NCI-H1048 (cell line): ENCODE measurements at regions not wholly inside any gene's neighbourhood (a gene's known extent, or its start where the extent isn't known, plus 50 kb on each side); places are given as distances from the start of the nearest gene placed in this dataset.

Source experiments
- DNase-seq: peaks from one replicate; lab custom pipeline; 2025; lab: John Stamatoyannopoulos, UW

GRCh38 chr3:30222441-30222840 is 384.0 kb upstream of the TGFBR2 start:
- no peak for DNase-seq

GRCh38 chr3:30225021-30225420 is 381.4 kb upstream of the TGFBR2 start:
- DNase-seq: no peak

DNA sequence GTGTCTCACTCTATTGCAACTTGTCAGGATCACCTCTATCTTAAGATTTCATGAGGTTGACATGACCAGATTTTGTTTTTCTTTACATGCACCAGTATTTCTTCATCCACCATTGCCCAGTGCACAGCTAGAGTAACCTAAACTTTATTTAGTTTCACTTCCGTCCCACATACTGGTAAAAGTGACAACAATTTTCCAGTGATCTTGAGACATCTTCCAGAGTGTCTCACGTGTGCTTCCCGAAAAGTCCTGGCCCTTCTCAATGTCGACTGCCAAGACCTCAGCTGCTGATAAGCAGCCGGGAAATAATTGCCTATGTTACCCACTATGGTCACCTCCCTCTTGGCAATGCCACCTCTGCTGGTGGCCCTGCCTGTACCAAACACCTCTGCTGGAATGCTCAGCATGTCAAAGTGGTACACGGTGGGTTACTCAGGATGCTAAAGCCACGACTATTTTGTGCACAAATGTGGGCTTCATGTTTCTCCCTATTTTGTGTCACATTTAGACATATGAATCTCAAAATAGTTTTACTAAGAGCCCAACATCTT is 379.7 kb upstream of the TGFBR2 start:
- DNase-seq: no peak

- DNase-seq: no peak
Measured at GRCh38 chr3:30227571-30228301, 378.7 kb upstream of the TGFBR2 start.

DNA sequence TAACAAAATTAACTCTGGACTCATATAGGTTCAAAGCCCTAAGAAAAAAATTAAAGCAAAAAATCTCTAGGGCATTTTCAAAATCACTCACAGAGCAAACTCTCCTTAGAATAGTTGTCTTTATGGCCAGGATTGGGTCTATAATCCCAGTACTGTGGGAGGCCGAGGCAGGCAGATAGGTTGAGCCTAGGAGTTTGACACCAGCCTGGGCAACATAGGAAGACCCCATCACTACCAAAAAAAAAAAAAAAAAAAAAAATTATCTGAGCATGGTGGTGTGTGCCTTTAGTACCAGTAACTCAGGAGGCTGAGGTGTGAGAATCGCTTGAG is 378.1 kb upstream of the TGFBR2 start:
- no peak for DNase-seq

- no peak for DNase-seq
Measured at GRCh38 chr3:30231277-30232141, 374.9 kb upstream of the TGFBR2 start.

- no peak for DNase-seq
Measured at GRCh38 chr3:30232142-30232541, 374.3 kb upstream of the TGFBR2 start.

DNA sequence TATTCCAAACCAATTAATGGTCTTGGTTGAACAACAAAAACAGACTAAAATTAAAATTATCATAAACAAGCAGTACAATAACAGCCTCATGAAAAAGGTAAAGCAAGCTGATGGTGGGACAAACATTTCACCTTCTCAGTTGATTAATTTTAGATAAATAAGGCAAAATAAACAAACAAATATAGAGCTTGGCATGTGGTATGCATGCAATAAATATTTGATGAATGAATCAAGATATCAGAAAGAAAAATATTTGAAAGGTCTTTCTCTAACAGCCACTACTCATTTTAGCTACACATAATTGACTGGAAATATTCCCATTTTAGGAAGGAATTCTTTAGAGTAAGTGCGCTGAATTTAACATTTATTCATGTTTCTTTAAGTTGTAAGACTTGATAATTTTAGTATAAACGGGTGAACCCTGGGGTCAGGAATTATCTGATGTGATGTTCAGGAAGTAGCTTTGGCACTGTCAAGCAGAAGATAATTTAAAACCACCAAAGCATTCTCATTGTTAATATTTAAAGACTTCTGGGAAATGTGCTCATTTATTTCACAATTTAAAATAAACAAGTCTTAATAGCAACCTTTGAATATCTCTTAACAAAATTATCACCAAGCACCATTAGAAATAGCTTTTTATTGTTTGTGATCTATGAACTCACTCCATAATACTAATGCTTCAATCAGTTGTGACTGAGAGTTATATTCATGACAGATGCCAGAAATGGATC is 372.3 kb upstream of the TGFBR2 start:
- no peak for DNase-seq

- no peak for DNase-seq
Measured at GRCh38 chr3:30236011-30236410, 370.4 kb upstream of the TGFBR2 start.

DNA sequence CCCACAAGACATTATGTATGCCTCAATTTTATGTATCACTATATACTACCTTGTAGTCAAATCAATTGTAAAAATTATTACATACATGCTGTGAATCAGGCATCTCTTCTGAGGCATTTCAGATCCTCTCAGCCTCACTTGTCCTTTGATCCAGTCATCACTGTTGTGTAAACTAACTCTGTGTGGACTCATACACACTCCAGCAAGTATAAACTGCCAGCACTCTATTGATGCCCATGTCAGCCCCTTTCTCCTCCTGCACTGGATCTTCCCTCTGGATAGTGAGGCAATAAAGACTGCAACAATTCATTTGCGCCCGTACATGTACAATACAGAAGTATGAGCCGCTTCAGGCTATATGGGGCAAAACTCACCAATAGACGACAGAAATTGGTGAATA is 364.7 kb upstream of the TGFBR2 start:
- no peak for DNase-seq

- no peak for DNase-seq
Measured at GRCh38 chr3:30245858-30246622, 360.4 kb upstream of the TGFBR2 start.

GRCh38 chr3:30248423-30248822 is 358.0 kb upstream of the TGFBR2 start:
- no peak for DNase-seq

- no peak for DNase-seq
Measured at GRCh38 chr3:30252474-30252873, 353.9 kb upstream of the TGFBR2 start.

- DNase-seq: no peak
Measured at GRCh38 chr3:30253832-30254231, 352.6 kb upstream of the TGFBR2 start.

GRCh38 chr3:30256474-30256873 is 349.9 kb upstream of the TGFBR2 start:
- DNase-seq: no peak

DNA sequence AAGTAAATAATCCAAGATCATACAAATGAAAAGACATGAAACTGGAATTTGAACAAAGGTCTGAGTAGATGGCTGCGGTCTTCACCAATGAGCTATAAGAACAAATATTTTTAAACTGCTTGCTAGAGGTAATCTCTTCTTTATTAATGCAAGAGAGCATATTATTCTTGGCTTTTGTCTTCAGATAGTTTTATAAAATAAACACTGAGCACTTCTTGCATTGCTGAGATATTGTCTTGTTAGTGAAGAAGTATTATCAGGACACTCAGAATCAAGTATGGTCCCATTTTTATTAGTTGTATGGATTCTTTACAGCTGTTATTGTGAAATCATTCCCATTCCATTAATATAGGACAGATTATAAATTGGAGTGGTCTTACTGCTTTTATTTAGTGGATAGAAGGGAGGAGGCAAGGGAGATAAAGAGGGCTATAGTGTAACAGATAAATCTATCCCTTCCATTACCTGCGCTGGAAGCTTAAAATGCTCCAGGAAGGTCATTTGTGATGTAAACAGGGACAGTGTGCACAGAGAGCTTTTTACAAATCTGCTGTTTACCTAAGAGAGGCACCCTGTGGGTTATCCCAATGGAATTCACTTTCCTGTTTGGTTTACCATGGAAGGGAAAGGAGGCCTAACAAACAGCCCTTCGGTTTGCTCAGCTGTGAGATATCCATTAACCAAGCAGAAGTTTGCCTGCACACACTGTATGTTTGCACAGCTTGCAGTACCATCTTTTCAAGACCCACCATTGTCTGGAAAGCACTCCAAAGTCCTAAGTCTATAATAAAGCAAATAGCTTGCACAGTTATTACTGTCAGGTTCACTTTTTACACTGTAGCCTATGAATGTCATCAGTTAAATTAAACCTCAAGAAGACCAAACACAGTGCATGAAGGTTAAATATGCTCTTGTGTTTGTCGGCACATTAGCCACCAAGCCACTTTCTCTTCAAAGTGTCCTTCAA is 347.7 kb upstream of the TGFBR2 start:
- no peak for DNase-seq

- no peak for DNase-seq
Measured at GRCh38 chr3:30259730-30260129, 346.7 kb upstream of the TGFBR2 start.

DNA sequence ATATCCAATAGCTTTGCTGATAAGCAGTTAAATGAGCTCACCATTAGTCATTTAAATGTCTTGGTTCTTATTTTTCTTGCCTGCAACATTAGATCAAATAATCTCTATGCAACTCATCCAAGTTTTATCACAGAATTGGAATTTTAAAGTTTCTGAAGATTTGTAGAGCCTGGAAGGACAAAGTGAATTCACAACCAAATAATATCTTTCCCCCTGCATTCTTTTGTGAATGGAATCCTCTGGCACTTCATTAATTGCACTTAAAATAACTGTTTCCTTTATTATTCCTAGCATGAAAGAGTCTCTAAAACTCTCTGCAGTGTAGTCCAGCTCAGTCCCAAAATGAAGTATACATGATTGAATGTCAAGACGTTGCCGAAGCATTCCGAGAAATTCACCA is 345.6 kb upstream of the TGFBR2 start:
- no peak for DNase-seq

GRCh38 chr3:30263238-30263924 is 343.0 kb upstream of the TGFBR2 start:
- no peak for DNase-seq

DNA sequence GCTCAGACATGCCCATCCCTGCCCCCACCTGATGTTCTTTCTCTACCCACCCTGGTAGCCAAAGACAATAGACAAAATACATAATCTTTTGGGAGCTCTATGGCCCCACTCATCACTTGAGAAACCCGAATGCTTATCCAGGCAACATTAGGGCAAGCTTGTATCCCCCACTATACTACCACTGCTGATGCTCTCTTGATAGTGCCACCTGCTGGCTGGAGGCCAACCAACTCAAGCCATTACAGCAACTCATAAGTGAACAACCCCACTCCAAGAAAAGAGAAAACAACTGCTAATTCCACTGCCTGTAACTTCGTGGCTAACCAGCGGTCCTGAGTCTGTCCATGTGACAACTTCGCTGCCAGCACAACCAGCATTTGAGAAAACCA is 342.5 kb upstream of the TGFBR2 start:
- no peak for DNase-seq
